ENCODE measurements at regions not wholly inside any gene's neighbourhood (a gene's known extent, or its start where the extent isn't known, plus 50 kb on each side); places are given as distances from the start of the nearest gene placed in this dataset.

GRCh38 chr9:103514767-103515166 is 519.6 kb downstream of the CYLC2 start:
- TF ChIP-seq, protein P1, sequence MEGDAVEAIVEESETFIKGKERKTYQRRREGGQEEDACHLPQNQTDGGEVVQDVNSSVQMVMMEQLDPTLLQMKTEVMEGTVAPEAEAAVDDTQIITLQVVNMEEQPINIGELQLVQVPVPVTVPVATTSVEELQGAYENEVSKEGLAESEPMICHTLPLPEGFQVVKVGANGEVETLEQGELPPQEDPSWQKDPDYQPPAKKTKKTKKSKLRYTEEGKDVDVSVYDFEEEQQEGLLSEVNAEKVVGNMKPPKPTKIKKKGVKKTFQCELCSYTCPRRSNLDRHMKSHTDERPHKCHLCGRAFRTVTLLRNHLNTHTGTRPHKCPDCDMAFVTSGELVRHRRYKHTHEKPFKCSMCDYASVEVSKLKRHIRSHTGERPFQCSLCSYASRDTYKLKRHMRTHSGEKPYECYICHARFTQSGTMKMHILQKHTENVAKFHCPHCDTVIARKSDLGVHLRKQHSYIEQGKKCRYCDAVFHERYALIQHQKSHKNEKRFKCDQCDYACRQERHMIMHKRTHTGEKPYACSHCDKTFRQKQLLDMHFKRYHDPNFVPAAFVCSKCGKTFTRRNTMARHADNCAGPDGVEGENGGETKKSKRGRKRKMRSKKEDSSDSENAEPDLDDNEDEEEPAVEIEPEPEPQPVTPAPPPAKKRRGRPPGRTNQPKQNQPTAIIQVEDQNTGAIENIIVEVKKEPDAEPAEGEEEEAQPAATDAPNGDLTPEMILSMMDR (IDR thresholded peaks at IDR 0.05): no peak
- no peak for TF ChIP-seq POLR2A (IDR thresholded peaks at IDR 0.05)

Measured in lower leg skin (tissue), 3 donors.